CMK (cell line): ENCODE measurements at regions not wholly inside any gene's neighbourhood (a gene's known extent, or its start where the extent isn't known, plus 50 kb on each side); places are given as distances from the start of the nearest gene placed in this dataset.
A peak's percentile ranks its signal among the peaks of the same experiment; 100 is the strongest.
"Not testable (repeated sequence)": the region's sequence is repeated elsewhere in the genome, so short reads cannot be mapped to it uniquely, and the experiment has no call there.

Source experiments
- DNase-seq: peaks from one replicate; pipeline ENCODE4 v3.0.0-alpha.2; 2010; ENCODE audit warnings: low read depth

DNA sequence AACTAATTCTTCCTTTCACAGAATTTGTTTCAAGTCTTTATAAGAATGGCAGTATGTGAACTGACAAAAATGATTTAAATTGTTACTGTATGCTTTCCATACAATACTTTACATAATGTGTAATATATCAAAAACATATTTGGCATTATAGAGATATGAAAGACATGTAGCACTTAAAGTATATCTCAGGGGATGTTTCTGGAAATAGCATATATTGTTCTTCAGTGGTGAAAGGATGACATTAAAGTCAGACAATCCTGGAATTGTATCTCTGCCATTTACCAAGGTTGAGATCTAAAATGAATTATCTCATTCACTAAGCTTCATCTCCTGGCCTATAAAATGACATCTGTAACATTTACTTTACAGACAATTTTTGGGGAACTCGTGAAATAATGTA is 358.4 kb upstream of the EPHA5 start:
- DNase-seq, result no peak

GRCh38 chr4:66023061-66023460 is 352.8 kb upstream of the EPHA5 start:
- no peak for DNase-seq

DNA sequence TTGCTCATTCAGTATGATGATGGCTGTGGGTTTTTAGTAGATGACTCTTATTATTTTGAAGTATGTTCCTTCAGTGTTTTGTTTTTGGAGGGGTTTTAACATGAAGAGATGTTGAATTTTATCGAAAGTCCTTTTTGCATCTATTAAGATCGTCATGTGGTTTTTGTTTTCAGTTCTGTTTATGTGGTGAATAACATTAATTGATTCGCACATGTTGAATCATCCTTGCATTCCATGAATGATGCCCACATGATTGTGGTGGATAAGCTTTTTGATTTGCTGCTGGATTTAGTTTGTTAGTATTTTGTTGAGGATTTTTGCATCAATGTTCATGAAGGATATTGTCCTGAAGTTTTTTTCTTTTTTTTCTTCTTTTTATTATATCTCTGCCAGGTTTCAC is 347.4 kb upstream of the EPHA5 start:
- no peak for DNase-seq

DNA sequence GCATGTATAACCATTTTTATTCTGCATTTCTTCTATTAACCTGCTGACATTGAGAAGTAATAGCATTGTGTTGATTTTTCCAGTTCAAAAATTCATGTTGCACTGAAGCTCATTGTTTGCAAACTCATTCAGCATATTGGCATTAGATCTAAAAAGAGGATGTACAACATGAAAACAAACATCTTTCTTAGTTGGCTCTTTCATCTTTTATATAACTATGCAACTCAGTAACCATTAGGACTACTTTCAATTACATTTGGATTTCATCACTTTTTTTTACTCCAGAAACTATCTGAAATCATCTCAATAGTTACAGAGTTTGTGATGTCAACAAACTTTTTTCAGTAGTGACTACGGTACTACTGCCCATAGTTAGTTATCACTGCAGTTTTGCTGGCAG is 346.0 kb upstream of the EPHA5 start:
- DNase-seq, result no peak

DNA sequence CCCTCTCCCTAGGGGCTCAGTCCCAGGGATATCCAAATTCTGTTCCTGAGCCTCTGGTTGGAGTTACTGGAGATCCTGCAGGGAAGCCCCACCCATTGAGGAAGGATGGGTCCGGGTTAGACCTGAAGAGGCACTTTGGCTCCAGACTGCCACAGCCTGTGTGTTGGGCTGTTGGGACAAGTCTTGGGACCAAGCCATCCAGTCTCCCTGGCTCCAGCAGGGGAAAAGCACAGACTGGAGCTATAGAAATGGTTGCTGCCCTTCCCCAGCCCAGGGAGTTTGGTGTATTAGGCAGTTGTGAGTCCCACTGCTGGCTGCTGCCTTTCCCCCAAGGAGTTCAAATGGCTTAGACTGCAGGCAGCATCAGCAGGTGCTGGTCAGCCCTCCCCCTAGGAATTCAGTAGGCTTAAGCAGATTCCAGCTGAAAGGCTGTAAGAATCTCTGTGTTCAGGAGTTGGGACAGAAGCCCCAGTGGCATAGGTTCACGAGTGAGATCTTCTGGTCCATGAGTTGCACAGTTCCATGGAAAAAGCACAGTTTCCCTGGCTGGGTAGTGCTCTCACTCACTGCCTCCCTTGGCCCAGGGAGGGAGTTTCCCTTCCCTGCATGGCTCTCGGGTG is 344.0 kb upstream of the EPHA5 start:
- DNase-seq, result no peak

GRCh38 chr4:66000510-66001117 is 330.3 kb upstream of the EPHA5 start:
- DNase-seq, result no peak

DNA sequence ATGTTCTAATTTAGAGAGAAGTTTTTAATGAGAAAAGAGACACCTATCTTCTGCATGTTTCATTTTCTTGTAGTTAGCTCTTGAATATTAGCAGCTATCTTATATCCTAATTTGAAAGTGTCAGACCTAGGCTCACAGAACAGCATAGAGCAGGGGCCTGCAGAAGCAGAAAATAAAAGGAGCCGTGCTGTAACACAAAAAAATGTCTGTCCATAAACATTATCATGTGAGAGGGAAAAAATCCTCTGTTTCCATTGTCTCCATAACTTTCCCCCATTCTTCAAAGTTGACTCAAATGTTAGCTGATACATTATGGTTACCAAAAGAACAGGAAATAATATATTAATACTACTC is 329.2 kb upstream of the EPHA5 start:
- DNase-seq, result no peak

GRCh38 chr4:65998807-65999517 is 328.7 kb upstream of the EPHA5 start:
- not testable (repeated sequence) for DNase-seq

DNA sequence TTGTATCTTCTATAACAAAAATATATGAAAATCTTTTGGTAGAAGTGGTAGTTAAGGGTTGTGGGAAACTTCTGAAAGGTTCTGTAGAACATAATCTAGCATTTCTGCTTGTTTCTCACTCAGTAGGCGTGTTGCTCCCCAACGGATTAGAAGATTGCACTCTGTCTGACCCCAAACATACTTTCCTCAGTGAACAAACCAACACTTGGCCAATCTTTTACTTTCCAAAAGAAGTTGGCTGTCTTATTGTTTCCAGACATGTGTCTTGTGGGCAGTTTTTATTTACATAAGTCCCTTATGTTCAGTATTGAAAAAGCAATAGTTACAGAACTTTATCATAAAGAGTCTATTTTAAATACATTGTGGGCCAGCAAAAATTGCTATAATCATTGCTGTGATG is 312.8 kb upstream of the EPHA5 start:
- no peak for DNase-seq

DNA sequence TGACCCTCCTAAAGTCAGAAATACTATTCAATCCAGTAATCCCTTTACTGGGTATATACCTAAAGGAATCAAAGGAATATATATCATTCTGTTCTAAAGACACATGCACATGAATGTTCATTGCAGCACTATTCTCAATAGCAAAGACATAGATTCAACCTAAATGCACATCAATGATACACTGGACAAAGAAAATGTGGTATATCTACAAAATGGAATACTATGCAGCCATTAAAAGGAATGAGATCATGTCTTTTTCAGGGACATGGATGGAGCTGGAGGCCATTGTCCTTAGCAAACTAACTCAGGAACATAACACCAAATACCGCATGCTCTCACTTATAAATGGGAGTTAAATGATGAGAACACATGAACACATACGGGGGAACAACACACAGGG is 306.0 kb upstream of the EPHA5 start:
- no peak for DNase-seq

GRCh38 chr4:65973186-65973585 is 302.9 kb upstream of the EPHA5 start:
- DNase-seq, result peak; percentile 79

DNA sequence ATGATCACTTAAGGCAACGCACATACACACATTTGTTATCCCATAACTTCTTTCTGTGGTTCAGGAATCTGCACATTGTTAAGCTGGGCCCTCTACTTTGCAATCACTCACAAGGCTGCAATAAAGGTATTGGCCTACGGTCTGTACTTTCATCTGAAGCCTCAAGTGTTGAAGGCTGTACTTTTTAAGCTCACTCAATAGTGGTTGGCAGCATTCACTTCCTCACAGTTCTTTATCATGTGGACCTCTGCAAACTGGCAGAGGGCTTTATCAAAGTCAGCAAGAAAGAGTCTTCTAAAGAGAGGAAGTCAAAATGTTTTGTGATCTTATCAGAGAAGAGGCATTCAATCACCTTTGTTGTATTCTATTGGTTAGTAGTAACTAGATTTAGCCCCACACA is 301.4 kb upstream of the EPHA5 start:
- DNase-seq, result peak; percentile 55

GRCh38 chr4:65968831-65969558 is 298.7 kb upstream of the EPHA5 start:
- DNase-seq, result no peak

- no peak for DNase-seq
These were observed 290.5 kb upstream of the EPHA5 start for GRCh38 chr4:65960751-65961150.

DNA sequence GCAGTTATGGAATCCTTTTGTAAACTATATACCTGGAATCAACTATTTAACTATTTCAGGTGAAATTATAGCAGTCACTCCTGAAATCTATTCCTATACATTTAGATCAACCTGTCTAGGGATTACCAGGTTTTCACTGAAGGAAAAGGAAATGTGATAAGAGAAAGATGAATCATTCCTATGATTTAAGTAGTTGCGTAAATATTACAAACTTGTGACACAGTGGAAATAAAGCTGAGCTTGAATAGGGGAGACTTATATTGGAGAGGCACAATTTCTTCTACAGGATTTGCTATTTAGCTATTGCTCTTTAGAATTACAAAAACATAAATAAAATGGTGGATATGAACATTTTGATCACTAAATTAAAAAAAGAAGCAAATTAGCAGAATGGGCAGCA is 284.1 kb upstream of the EPHA5 start:
- no peak for DNase-seq

GRCh38 chr4:65951177-65951576 is 280.9 kb upstream of the EPHA5 start:
- DNase-seq, result no peak

DNA sequence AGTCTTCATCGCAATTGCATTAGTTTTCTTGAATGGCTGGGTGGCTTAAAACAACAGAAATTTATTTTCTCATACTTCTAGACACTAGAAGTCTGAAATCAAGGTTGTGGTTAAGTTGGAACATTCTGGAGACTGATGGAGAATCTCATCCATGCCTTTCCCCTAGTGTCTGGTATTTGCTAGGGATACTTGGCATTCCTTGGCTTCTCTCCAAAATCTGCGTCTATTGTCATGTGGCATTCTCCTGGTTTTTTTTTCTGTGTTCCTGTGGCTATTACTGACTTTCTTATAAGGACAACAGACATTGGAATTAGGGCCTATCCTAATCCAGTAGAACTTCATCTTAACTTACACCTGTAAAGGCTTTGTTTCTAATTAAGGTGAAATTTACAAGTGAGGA is 272.8 kb upstream of the EPHA5 start:
- DNase-seq, result no peak

GRCh38 chr4:65924843-65925242 is 254.6 kb upstream of the EPHA5 start:
- no peak for DNase-seq

DNA sequence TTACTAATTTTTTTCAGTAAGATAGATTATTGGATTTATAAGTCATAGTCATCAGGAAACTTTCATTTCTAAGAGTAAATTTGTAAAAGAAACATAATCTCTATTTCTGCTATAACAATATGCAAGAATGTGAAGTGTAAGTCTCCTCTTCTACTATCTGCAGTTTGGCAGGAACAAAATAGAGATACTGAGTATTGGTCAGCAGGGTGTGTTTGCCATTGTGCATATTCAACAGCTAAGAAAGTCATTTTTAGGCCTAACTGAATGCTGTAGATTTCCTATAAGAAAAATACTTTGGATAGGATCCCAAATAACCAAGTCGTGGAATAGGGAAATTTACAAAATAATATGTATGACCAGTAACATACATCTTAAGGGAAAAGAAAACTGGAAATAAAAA is 253.3 kb upstream of the EPHA5 start:
- no peak for DNase-seq

GRCh38 chr4:65921180-65921579 is 250.9 kb upstream of the EPHA5 start:
- no peak for DNase-seq

DNA sequence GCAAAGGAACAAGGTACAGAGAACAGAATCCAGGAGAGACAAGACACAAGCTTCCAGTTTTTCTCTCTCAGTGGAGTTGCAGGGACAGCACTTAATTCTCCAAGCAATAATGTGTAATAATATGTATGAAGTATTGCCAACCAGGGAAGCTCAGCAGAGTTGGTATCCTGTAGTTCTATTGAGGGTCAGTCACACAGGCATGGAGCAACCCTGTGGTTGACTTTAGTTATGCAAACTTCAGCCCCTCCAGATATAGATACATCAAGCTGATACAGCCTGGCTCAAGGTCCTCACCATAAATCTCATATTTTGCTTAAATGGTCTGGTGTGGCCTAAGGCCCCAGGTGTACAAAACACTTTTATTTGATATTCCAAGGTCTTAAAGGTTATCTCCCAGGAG is 248.6 kb upstream of the EPHA5 start:
- DNase-seq, result no peak

DNA sequence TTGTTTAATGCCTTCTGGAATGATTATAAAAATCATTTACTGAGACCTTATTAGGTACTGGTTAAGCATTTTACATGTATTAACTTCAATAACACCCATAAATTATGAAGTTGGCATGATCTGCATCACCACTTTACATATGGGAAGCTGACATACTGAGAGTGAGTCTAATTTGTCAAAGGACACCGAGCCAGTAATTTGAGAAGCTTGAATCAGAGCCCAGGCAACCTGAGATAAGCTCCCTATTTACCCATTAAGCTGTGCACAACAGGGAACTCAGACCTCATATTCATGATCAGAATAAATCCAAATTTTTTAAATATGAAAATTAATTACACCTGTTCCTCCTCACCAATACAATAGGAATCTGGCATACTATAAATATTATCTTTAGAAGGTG is 247.9 kb upstream of the EPHA5 start:
- no peak for DNase-seq

DNA sequence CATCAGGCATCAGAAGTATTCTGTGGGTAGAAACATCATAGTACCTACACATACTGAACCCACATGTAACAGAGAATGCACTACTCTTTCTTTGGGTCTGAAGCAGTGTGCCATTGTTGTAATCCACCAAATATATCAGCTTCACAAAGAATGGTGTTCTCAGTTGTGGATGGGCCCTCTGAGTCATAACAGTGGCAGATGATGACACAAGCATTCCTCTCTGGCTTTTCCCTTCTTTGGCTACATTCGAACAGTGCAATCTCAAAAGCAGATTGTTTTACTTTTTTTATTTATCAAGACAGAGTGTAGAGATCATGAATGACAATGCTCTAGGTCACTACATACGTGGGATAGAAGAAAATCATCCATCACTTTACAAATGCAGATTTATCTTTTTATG is 247.2 kb upstream of the EPHA5 start:
- DNase-seq, result no peak
